Stimulated activated naive CD4-positive, alpha-beta T cell (primary cell): ENCODE measurements at regions not wholly inside any gene's neighbourhood (a gene's known extent, or its start where the extent isn't known, plus 50 kb on each side); places are given as distances from the start of the nearest gene placed in this dataset.

ENCODE experiments used
- DNase-seq, 6 experiments: peaks; one replicate each; lab custom pipeline; 2025; lab: John Stamatoyannopoulos, UW

DNA sequence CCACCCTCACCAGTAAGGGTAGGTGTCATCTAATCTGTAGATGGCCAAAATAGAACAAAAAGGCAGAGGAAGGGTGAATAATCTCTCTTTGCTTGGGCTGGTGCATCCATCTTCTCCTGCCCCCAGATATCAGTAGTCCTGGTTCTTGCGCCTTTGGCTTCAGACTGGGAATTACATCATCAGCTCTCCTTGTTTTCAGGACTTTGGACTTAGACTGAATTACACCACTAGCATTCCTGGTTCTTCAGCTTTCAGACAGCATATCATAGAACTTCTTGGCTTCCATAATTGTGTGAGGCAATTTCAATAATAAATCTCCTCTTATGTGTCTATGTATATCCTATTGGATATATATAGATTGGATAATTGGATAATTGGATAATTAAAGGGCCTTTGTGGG, 403.0 kb upstream of the USP24 start:
- no peak for DNase-seq

DNA sequence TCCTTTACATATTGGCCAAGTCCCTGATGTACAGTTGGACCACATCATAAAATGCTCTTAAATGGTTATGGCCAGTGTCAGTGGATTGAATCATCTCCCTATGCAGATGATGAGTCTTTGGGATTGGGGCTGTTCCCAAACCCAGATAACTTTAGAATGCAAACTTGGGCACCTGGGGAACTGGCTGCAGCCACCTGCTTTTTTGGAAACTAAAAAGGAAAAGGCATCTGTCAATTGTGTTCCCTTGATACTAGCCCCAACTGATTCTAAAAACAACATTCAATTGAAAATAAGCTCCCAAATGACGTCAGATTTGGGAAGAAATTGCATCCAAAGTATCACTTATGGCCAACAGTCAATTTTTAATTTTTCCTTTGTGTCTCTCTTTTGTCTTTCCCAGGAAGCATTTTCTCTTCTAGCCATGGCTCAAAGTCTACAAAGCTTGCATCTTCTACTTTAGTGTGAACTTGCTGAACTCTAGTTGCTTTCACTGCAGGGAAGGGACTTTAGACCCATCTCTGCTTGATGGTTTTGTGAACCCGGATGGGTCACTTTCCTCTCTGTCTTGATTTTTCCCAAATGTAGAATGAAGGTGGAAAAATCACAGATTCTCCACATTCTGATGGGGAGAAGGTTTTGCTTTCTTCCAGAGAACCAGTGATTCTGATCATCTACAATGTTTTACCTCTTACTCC, 402.3 kb upstream of the USP24 start:
- DNase-seq, result no peak

- no peak for DNase-seq
Observed at GRCh38 chr1:55612988-55613387, 397.8 kb upstream of the USP24 start.

DNA sequence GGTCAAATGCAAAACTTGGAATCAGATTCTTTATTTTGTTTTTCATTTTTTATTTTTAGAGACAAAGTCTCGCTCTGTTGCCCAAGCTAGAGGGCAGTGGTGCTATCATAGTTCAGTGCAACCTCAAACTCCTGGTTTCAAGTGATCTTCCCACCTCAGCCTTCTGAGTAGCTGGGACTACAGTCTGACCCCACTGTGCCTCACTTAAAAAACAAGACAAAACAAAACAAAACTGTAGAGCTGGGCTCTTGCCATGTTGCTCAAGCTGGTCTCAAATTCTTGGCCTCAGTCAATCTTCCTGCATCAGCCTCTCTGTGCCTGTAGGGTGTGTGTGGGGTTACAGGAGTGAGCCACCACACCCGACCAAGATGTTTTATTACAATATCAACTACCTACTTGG, 396.0 kb upstream of the USP24 start:
- no peak for DNase-seq

DNA sequence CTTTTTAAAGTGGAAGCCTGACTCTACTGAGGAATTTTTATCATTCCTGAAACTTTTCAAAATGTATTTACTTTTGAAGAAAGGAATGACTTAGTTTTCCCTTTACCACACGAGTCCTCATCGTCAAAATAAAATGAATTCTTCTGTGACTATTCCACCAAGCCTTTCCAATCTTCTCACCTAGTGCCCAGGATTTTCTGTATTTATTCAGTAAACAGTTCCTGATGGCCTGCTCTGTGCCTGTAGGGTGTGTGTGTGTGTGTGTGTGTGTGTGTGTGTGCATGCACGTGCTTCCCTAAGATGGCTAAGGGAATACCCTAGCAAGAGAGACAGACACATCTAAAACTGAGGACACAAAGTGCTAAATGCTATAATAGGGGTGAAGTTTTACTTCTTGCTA, 395.0 kb upstream of the USP24 start:
- no peak for DNase-seq

GRCh38 chr1:55609630-55610029, 394.5 kb upstream of the USP24 start:
- no peak for DNase-seq

DNA sequence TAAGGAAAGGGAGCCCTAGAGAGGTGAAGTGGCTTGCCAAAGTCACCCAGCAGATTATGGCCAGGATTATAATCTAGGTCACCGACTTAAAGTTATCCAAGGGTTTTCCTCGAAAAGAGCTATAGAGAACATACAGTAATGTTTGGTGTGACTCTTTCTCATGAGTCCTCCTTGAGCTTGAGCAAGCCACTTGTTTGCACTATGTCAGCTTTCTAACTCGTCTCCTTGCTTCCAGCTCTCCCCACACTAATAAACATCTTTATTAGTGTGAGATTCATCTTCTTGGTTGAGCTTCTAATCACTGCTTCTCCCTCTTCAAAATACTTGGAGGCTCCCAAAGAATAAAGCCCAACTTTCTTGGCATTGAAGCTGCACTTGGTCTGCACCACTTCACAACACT, 390.0 kb upstream of the USP24 start:
- no peak for DNase-seq

- no peak for DNase-seq
Observed at GRCh38 chr1:55604749-55605148, 389.6 kb upstream of the USP24 start.

- no peak for DNase-seq
Observed at GRCh38 chr1:55604179-55604578, 389.0 kb upstream of the USP24 start.

DNA sequence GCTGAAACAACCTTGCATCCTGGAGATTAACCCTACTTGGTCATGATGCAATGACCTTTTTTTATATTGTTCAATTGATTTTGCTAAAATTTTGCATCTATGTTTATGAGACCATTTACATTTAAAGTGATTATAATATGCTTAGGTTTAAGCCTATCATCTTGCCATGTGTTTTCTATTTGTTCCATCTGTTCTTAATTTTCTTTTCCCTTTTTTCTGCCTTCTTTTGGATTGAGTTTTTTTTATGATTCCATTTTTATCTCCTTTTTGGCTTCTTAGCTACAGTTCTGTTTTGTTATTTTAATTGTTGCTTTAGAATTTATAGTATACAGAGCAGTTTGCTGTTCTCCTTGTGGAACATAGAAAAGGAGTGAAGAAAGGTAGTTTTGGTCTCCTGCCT, 385.1 kb upstream of the USP24 start:
- DNase-seq, result no peak

- no peak for DNase-seq
Observed at GRCh38 chr1:55597910-55598309, 382.7 kb upstream of the USP24 start.

DNA sequence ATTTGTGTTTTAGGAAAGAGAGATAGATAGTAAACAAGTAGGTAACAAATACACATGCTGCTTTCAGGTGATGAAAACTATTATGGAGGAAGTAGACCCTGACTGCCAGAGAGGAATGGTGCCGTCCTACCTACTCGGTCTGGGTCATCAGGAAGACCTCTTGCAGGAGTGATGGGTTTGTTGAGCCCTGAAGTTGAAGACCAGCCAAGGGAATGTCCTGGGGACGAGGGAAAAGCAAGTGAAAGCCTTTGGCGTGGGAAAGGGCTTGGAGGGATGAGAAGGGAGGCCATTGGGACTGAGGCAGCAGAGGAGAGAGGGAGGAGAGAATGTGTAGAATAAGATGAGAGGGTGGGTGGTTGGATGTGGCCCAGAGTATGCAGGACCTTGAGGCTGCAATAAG, 379.5 kb upstream of the USP24 start:
- no peak for DNase-seq

GRCh38 chr1:55593298-55593697, 378.1 kb upstream of the USP24 start:
- DNase-seq, result no peak

DNA sequence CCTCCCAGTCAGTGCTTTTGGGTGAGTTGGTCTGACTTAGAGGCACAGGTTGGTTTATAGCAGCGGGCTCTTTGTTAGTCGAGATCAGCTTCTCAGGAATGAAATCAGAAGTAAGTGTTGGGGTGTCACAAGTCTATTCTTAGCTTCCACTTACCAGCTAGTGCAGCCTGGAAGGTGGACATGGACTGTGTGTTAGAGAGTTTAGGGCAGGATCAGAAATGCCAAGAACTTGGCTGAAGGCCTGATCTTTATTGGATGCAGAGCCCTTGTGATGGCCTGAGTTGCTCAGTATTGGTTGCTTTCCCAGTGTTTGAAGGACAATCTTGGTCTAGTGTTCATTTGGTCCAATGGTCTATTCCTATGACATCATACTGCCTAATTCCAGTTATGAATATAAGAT, 377.0 kb upstream of the USP24 start:
- DNase-seq, result no peak

DNA sequence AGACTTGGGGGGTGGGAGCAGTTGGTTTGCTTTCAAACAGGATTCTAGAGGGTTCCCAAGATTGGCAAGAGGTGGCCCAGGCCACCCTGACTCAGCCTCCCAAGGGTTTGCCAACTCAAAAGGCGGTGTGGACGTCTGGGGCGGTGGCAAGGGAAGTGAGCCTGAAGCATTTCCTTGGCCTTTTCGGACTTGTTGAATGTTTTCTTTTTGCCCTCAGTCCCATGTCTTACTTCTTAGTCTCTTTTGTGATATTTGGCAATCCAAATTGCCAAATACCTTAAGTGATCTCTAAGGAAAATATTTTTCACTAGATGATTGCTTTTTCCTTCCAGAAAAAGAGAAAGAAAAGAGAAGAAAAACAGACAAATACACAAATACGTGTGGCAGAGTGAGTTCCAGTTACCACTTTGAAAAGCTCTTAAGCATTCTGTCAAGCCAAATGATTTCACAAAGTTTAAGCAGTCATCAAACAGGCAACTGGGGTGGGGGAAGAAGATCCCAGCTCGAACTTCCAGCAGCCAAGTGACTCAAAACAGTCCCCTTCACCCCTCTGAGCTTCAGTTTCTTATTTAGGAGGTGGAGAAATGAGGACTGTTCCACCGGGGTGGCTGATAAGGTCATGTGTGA, 374.6 kb upstream of the USP24 start:
- DNase-seq, result no peak

- no peak for DNase-seq
Observed at GRCh38 chr1:55588309-55588708, 373.1 kb upstream of the USP24 start.

- no peak for DNase-seq
Observed at GRCh38 chr1:55586771-55587170, 371.6 kb upstream of the USP24 start.

GRCh38 chr1:55585402-55585792, 370.2 kb upstream of the USP24 start:
- no peak for DNase-seq

- DNase-seq, result no peak
Observed at GRCh38 chr1:55584526-55585401, 369.6 kb upstream of the USP24 start.

- DNase-seq, result no peak
Observed at GRCh38 chr1:55582084-55582483, 366.9 kb upstream of the USP24 start.

DNA sequence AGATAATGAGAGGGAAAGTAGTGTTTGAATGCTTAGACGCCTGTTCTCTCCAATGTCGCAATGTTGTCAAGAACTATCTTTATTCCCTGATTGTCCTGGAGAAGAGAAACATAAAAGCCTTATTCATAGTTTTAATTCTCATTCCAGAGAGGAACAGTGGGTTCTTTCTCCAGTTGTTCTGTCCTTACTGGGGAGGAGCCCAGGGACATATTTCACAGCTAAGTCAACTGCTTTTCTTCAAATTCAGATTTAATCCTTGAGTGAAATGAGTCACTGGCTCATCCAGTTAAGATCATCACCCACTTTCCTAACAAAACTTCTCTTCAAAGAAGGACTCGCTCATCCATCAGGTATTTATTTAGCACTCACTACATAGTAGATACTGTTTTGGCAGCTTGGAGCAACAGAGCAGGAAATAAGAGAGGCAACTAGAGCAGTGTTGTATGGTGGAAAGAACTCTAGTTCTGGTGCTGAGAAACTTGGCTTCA, 365.7 kb upstream of the USP24 start:
- DNase-seq, result no peak

DNA sequence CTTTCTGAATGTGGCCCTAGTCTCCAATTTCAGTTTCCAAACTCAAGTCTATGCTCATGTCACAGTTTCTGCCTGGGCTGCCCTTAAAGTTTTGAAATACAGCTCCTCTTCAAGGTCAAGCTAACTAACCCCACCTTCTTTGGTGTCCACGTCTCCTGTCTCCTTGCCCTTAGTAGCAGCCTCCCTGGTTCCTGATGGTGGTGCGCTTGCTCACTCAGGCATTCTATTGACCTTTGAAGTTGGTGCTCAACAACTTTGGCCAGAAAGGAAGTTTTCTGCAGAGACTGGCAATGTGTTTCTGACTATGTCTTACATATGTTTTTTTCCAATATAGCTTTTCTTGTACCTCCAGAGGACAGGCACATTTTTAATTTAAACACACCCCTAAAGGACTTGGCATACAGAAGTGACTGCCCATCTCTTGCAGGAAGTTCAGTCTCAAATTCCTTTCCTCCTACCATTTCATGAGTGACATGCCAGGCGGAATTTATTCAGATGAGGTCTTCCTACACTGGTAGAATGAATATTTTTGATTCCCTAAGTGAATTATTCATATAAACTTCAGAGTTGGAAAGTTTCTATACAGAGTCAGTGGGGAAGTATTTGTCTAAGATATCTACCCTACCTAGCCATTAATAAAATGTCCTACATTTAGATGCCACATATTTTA, 364.3 kb upstream of the USP24 start:
- DNase-seq, result no peak
